ENCODE measurements at regions not wholly inside any gene's neighbourhood (a gene's known extent, or its start where the extent isn't known, plus 50 kb on each side); places are given as distances from the start of the nearest gene placed in this dataset.
"Not testable (repeated sequence)": the region's sequence is repeated elsewhere in the genome, so short reads cannot be mapped to it uniquely, and the experiment has no call there.

DNA sequence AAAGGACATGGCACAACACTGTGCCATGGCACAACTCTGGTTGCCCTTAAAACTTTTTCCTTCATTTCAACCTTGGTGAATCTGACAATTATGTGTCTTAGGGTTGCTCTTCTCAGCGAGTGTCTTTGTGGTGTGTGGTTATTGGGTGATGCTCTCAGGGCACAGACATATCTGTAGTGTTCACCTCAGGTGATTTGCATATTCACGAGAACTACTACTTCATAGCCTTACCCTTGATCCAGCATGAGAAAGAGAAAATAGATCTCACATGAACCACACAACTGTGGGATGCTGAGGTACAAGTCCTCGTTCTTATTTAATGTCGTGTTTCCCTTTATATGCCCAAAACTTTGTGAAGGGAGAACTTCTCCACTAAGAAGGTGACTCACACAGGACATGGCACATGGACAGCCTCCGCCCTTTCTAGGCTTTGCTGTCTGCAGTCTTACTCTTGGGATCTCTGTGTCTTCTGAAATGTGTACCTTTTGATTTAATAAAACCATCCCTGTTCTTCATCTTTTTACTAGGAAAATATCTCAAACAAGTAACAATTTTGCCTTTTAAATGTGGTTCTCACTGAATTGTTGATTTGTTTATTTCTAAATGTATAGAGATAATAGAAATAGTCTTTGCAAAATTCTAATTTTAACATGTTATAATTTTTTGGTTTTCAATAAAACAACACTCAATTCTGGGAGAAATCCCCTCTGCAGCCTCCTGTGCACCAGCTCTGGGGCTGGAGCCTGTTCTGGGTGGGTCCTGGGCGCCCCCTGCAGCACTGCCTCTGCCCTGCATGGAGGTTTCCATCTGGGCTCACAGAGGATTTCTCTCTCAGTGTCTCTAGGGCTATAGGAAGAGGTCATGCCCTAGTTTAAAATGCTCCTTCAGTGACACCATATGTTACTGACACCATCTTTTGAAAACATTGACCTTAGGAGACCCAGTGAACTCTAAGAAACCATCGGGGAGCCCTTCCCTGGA lies 651.2 kb downstream of the TMEM121 start:
- TF ChIP-seq CBX8 (IDR thresholded peaks at IDR 0.05; ENCODE audit: borderline replicate concordance, low read depth, low read length); FOSL1 (IDR thresholded peaks at IDR 0.05; ENCODE audit: insufficient read depth, low read depth, low read length): not testable (repeated sequence)

Data from H1 (cell line).